T-cell (primary cell): ENCODE measurements at regions not wholly inside any gene's neighbourhood (a gene's known extent, or its start where the extent isn't known, plus 50 kb on each side); places are given as distances from the start of the nearest gene placed in this dataset.
"Not testable (repeated sequence)": the region's sequence is repeated elsewhere in the genome, so short reads cannot be mapped to it uniquely, and the experiment has no call there.

ENCODE experiments used
- ATAC-seq, 4 experiments: fragments of 200-7000 bp in 3 of 4; fragments of 150-1000 bp in 1 of 4; cut with Tn5 transposase; replicated peaks in 1 of 4; 1 replicate in 3 of 4; 2 replicates in 1 of 4; pipeline ENCODE4 v1.10.0; 2021; ENCODE audit warnings: moderate library complexity in 3 of 4, mild to moderate bottlenecking in 2 of 4, moderate number of reproducible peaks in 1 of 4
- CTCF ChIA-PET, 2 donors: fragments of 300-600 bp; sonication (Branson Sonifier 250); formaldehyde crosslinking; loops; one replicate each; lab custom pipeline; 2022; ENCODE audit warnings: antibody characterized with exemption in 2 of 2; lab: Charles Lee
- POLR2A ChIA-PET, 2 donors: fragments of 300-600 bp; sonication (Branson Sonifier 250); formaldehyde crosslinking; loops; one replicate each; lab custom pipeline; 2022; ENCODE audit warnings: antibody characterized with exemption in 2 of 2; lab: Charles Lee
- DNase-seq, 35 experiments: peaks; one replicate each; pipeline versions ENCODE4 v3.0.0 to v3.0.0-alpha.2; 2013 to 2023
- H3K27ac ChIP-seq: one replicate; pipeline ENCODE4 v1.5.1; 2013; ENCODE audit warnings: low read length
- H3K27me3 ChIP-seq, 2 experiments: replicated peaks in 1 of 2; 1 replicate in 1 of 2; 2 replicates in 1 of 2; pipeline versions ENCODE4 v1.6.1 to v1.7.0; 2013; ENCODE audit warnings: low read length in 1 of 2, mixed read lengths in 1 of 2; ENCODE audit not compliant: control insufficient read depth in 2 of 2, insufficient read depth in 2 of 2; ENCODE audit errors: extremely low read depth in 1 of 2
- H3K36me3 ChIP-seq, 2 donors: 1 replicate in 1 of 2; 2 replicates in 1 of 2; pipeline versions ENCODE4 v1.6.1 to v1.7.0; 2013; ENCODE audit warnings: low read length in 1 of 2; ENCODE audit not compliant: control insufficient read depth in 2 of 2, insufficient read depth in 1 of 2; ENCODE audit errors: extremely low read depth in 1 of 2
- H3K4me1 ChIP-seq, 2 experiments: 1 replicate in 1 of 2; 2 replicates in 1 of 2; pipeline versions ENCODE4 v1.6.1 to v1.7.0; 2013; ENCODE audit warnings: low read length in 2 of 2, mixed read lengths in 1 of 2; ENCODE audit not compliant: insufficient read depth in 2 of 2, control insufficient read depth in 1 of 2; ENCODE audit errors: extremely low read depth in 1 of 2
- H3K4me3 ChIP-seq, 2 donors: 1 replicate in 1 of 2; 2 replicates in 1 of 2; pipeline versions ENCODE4 v1.5.1 to v1.7.0; 2013; ENCODE audit warnings: mild to moderate bottlenecking in 2 of 2, low read length in 1 of 2, moderate library complexity in 1 of 2; ENCODE audit not compliant: control insufficient read depth in 1 of 2; ENCODE audit errors: extremely low read depth in 1 of 2
- H3K9me3 ChIP-seq: 2 replicates; pipeline ENCODE4 v1.7.0; 2013
- H3K27ac Mint-ChIP-seq, 2 donors: one replicate each; pipeline ENCODE4 v1.8.0; 2020 to 2021; ENCODE audit warnings: mild to moderate bottlenecking in 2 of 2, mixed read lengths in 2 of 2
- H3K27me3 Mint-ChIP-seq, 2 donors: one replicate each; pipeline ENCODE4 v1.8.0; 2021 to 2022; ENCODE audit warnings: mixed read lengths in 2 of 2
- H3K36me3 Mint-ChIP-seq: one replicate; pipeline ENCODE4 v1.8.0; 2021; ENCODE audit warnings: mixed read lengths
- H3K4me1 Mint-ChIP-seq, 3 donors: one replicate each; pipeline ENCODE4 v1.8.0; 2020 to 2022; ENCODE audit warnings: mixed read lengths in 3 of 3, mild to moderate bottlenecking in 1 of 3
- H3K4me3 Mint-ChIP-seq, 3 donors: one replicate each; pipeline ENCODE4 v1.8.0; 2020 to 2022; ENCODE audit warnings: mild to moderate bottlenecking in 3 of 3, mixed read lengths in 3 of 3, moderate library complexity in 3 of 3
- H3K9me3 Mint-ChIP-seq, 3 donors: one replicate each; pipeline ENCODE4 v1.8.0; 2020 to 2022; ENCODE audit warnings: mixed read lengths in 3 of 3
- WGBS: methylation state at CpG from one replicate; pipeline ENCODE4 v1.1.5; 2013; ENCODE audit warnings: missing lambda C conversion rate; ENCODE audit not compliant: insufficient coverage; 5-methylcytosine and 5-hydroxymethylcytosine counted together

DNA sequence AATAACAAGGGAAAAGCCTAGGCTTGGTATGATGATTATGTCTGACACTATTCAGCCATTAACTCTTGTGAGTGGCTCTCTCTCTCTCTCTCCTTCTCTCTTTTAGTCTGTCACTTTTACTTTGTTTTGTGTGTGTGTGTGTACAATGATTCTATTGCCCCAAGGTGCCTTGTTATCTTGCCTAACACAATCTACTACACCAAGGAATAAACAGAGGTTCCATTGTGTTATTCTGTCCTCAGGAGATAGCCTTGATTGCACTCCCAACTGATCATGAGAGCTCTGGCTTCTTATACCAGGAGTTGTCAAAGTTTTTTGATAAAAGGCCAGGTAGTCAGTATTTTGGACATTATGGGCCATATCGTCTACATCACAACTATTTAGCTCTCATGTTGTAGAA is 123.4 kb upstream of the CALCR start:
- DNase-seq, result no peak
- H3K9me3 Mint-ChIP-seq, result no peaks in the 10 kb centered on the region
- no peak overlapping the region for H3K27ac Mint-ChIP-seq
- ChIA-PET POLR2A (no interaction called here), CTCF (no interaction called here)
- no CpG with 5 or more reads among the region's 1 CpG for whole genome bisulfite sequencing
- no peak overlapping the region for H3K4me3 Mint-ChIP-seq
- Histone ChIP-seq H3K27me3 (no peaks in the 10 kb centered on the region), H3K4me3 (no peak overlapping the region), H3K9me3 (no peaks in the 10 kb centered on the region), H3K36me3 (no peaks in the 10 kb centered on the region), H3K4me1 (no peaks in the 10 kb centered on the region), H3K27ac (no peak overlapping the region)
- no peak for ATAC-seq
- H3K36me3 Mint-ChIP-seq, result no peaks in the 10 kb centered on the region
- H3K4me1 Mint-ChIP-seq, result no peaks in the 10 kb centered on the region
- no peaks in the 10 kb centered on the region for H3K27me3 Mint-ChIP-seq

DNA sequence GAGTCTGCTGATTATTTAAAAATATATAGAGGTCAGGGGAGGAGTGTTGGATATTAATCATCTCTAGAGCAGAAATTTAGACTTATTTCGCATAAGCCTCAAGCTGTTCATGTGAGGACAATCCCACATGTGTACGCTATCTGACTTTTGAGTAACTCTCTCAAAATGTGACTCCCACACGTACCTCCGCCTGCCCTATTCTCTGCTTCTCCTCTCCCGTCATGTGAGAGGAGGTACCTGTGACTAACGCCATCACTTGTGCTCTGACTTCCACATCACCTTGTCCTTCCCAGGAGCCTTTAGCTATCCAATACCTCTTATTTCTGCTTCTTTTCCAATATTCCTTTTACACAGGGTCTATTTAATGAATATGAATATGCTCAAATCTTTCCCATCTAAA is 119.3 kb upstream of the CALCR start:
- ATAC-seq, result no peak
- Mint-ChIP-seq H3K4me1 (no peaks in the 10 kb centered on the region), H3K4me3 (no peak overlapping the region), H3K36me3 (no peaks in the 10 kb centered on the region), H3K27me3 (no peaks in the 10 kb centered on the region), H3K9me3 (no peaks in the 10 kb centered on the region), H3K27ac (no peak overlapping the region)
- WGBS, result 80% methylated on average over 4 of the region's 6 CpGs
- H3K4me3 ChIP-seq, result no peak overlapping the region
- H3K9me3 ChIP-seq, result no peaks in the 10 kb centered on the region
- no peak overlapping the region for H3K27ac ChIP-seq
- ChIA-PET CTCF (no interaction called here), POLR2A (no interaction called here)
- no peak for DNase-seq
- H3K36me3 ChIP-seq, result no peaks in the 10 kb centered on the region
- no peaks in the 10 kb centered on the region for H3K4me1 ChIP-seq
- no peaks in the 10 kb centered on the region for H3K27me3 ChIP-seq

- H3K36me3 ChIP-seq, result no peaks in the 10 kb centered on the region
- H3K36me3 Mint-ChIP-seq, result no peaks in the 10 kb centered on the region
- H3K27ac Mint-ChIP-seq, result no peak overlapping the region
- no peak overlapping the region for H3K4me3 Mint-ChIP-seq
- H3K9me3 ChIP-seq, result no peaks in the 10 kb centered on the region
- H3K27ac ChIP-seq, result no peak overlapping the region
- no peaks in the 10 kb centered on the region for H3K27me3 Mint-ChIP-seq
- ChIA-PET CTCF (no interaction called here), POLR2A (no interaction called here)
- H3K9me3 Mint-ChIP-seq, result no peaks in the 10 kb centered on the region
- no peak overlapping the region for H3K4me3 ChIP-seq
- H3K4me1 Mint-ChIP-seq, result no peaks in the 10 kb centered on the region
- 100% methylated on average over 1 of the region's 2 CpGs for WGBS
- H3K4me1 ChIP-seq, result no peaks in the 10 kb centered on the region
- H3K27me3 ChIP-seq, result no peaks in the 10 kb centered on the region
- ATAC-seq (no peak), DNase-seq (no peak)
Observed at GRCh38 chr7:93690021-93690420, 115.5 kb upstream of the CALCR start.

- no peak overlapping the region for H3K4me3 ChIP-seq
- DNase-seq (no peak), ATAC-seq (no peak)
- H3K36me3 ChIP-seq, result no peaks in the 10 kb centered on the region
- no peaks in the 10 kb centered on the region for H3K4me1 ChIP-seq
- no peaks in the 10 kb centered on the region for H3K27me3 Mint-ChIP-seq
- H3K27ac Mint-ChIP-seq, result no peak overlapping the region
- POLR2A ChIA-PET, result no interaction called here
- no peaks in the 10 kb centered on the region for H3K9me3 ChIP-seq
- no peak overlapping the region for H3K27ac ChIP-seq
- no peaks in the 10 kb centered on the region for H3K36me3 Mint-ChIP-seq
- no peaks in the 10 kb centered on the region for H3K27me3 ChIP-seq
- no peak overlapping the region for H3K4me3 Mint-ChIP-seq
- CTCF ChIA-PET, result no interaction called here
- H3K9me3 Mint-ChIP-seq, result peaks cover 0 to 3% (median 3%) of the 10 kb centered on the region in 3 donors
- no peaks in the 10 kb centered on the region for H3K4me1 Mint-ChIP-seq
Observed at GRCh38 chr7:93678185-93678584, 103.7 kb upstream of the CALCR start.

DNA sequence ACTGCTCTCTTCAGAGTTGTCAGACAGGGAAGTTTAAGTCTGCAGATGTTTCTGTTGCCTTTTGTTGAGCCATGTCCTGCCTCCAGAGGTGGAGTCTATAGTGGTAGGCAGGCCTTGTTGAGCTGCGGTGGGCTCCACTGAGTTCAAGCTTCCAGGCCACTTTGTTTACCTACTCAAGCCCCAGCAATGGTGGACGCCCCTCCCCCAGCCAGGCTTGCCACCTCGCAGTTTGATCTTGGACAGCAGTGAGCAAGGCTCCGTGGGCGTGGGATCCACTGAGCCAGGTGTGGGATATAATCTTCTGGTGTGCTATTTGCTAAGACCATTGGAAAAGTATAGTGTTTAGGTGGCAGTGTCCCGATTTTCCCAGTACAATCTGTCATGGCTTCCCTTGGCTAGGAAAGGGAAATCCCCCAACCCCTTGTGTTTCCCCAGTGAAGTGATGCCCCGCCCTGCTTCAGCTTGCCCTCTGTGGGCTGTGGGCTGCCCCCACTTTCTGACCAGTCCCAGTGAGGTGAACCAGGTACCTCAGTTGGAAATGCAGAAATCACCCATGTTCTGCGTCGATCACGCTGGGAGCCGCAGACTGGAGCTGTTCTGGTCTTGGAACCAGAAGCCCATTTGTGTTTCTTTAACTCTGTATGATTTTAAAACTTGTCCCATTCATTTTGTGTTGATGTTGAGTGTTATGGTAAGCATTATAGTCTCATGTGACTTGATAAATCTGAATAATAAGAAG is 89.2 kb upstream of the CALCR start:
- peaks cover 0 to 11% (median 0%) of the 10 kb centered on the region in 3 donors for H3K9me3 Mint-ChIP-seq
- peaks cover 0 to 3% of the 10 kb centered on the region in 2 experiments for H3K27me3 ChIP-seq
- no peaks in the 10 kb centered on the region for H3K9me3 ChIP-seq
- 92% methylated on average over 6 of the region's 11 CpGs for WGBS
- H3K27ac ChIP-seq, result no peak overlapping the region
- ATAC-seq (no peak), DNase-seq (no peak)
- H3K4me1 Mint-ChIP-seq, result no peaks in the 10 kb centered on the region
- no peaks in the 10 kb centered on the region for H3K36me3 Mint-ChIP-seq
- H3K27ac Mint-ChIP-seq, result no peak overlapping the region
- H3K4me3 ChIP-seq, result no peak overlapping the region
- CTCF ChIA-PET, result no interaction called here
- no peaks in the 10 kb centered on the region for H3K27me3 Mint-ChIP-seq
- POLR2A ChIA-PET, result no interaction called here
- no peaks in the 10 kb centered on the region for H3K4me1 ChIP-seq
- no peak overlapping the region for H3K4me3 Mint-ChIP-seq
- no peaks in the 10 kb centered on the region for H3K36me3 ChIP-seq

GRCh38 chr7:93658163-93658562 is 83.6 kb upstream of the CALCR start:
- H3K36me3 ChIP-seq, H3K4me1 Mint-ChIP-seq, H3K4me3 Mint-ChIP-seq, ATAC-seq, H3K9me3 Mint-ChIP-seq, H3K4me1 ChIP-seq, DNase-seq, H3K27ac Mint-ChIP-seq, H3K27me3 ChIP-seq, H3K4me3 ChIP-seq, H3K27me3 Mint-ChIP-seq, H3K36me3 Mint-ChIP-seq, POLR2A ChIA-PET, H3K27ac ChIP-seq, H3K9me3 ChIP-seq: not testable (repeated sequence)
- CTCF ChIA-PET, result interaction anchor here in 1 of 2 donors (0.6 kb wide), 1 partner anchor 331 kb away, joined by 3 read pairs; no protein-coding TSS in a partner anchor
- no CpG with 5 or more reads among the region's 3 CpGs for WGBS
